ENCODE measurements at regions not wholly inside any gene's neighbourhood (a gene's known extent, or its start where the extent isn't known, plus 50 kb on each side); places are given as distances from the start of the nearest gene placed in this dataset.
A peak's percentile ranks its signal among the peaks of the same experiment; 100 is the strongest.

- peak; percentile 37 for DNase-seq
These were observed 66.1 kb upstream of the DTNA start for GRCh38 chr18:34643989-34644388.

GRCh38 chr18:34647251-34647650 lies 62.8 kb upstream of the DTNA start:
- DNase-seq, result no peak

- DNase-seq, result no peak
These were observed 61.7 kb upstream of the DTNA start for GRCh38 chr18:34648269-34648985.

GRCh38 chr18:34649080-34649479 lies 61.0 kb upstream of the DTNA start:
- DNase-seq, result no peak

- no peak for DNase-seq
These were observed 60.0 kb upstream of the DTNA start for GRCh38 chr18:34650121-34650545.

- DNase-seq, result no peak
These were observed 58.3 kb upstream of the DTNA start for GRCh38 chr18:34651586-34652369.

GRCh38 chr18:34655131-34655530 lies 55.0 kb upstream of the DTNA start:
- no peak for DNase-seq

- no peak for DNase-seq
These were observed 52.1 kb upstream of the DTNA start for GRCh38 chr18:34657860-34658500.

- peak; percentile 68 for DNase-seq
These were observed 50.2 kb upstream of the DTNA start for GRCh38 chr18:34659579-34660517.
